CD14-positive monocyte (primary cell): ENCODE measurements at regions not wholly inside any gene's neighbourhood (a gene's known extent, or its start where the extent isn't known, plus 50 kb on each side); places are given as distances from the start of the nearest gene placed in this dataset.

Source experiments
- DNase-seq, 3 donors: peaks; one replicate each; pipeline ENCODE4 v3.0.0-alpha.2; 2011 to 2022
- H2AFZ ChIP-seq: 2 replicates; pipeline ENCODE4 v1.6.0; 2012; ENCODE audit warnings: mild to moderate bottlenecking, low read depth, low read length, inconsistent platforms; ENCODE audit not compliant: insufficient read depth, poor library complexity, severe bottlenecking
- H3K27ac ChIP-seq, 2 donors: 1 replicate in 1 of 2; 2 replicates in 1 of 2; pipeline ENCODE4 v1.5.1; 2012 to 2013; ENCODE audit warnings: low read length in 2 of 2, control low read depth in 1 of 2, inconsistent platforms in 1 of 2, low read depth in 1 of 2, mild to moderate bottlenecking in 1 of 2
- H3K27me3 ChIP-seq, 2 donors: one replicate each; pipeline versions ENCODE4 v1.6.0 to v1.6.1; 2011 to 2013; ENCODE audit warnings: low read length in 2 of 2; ENCODE audit not compliant: control insufficient read depth in 2 of 2, insufficient read depth in 2 of 2
- H3K36me3 ChIP-seq, 2 donors: replicated peaks in 1 of 2; 1 replicate in 1 of 2; 2 replicates in 1 of 2; pipeline versions ENCODE4 v1.5.1 to v1.6.1; 2012 to 2013; ENCODE audit warnings: low read length in 2 of 2, control low read depth in 1 of 2, inconsistent platforms in 1 of 2, mild to moderate bottlenecking in 1 of 2; ENCODE audit not compliant: insufficient read depth in 2 of 2, control insufficient read depth in 1 of 2
- H3K4me1 ChIP-seq, 2 donors: 1 replicate in 1 of 2; 2 replicates in 1 of 2; pipeline versions ENCODE4 v1.5.1 to v1.6.1; 2012 to 2013; ENCODE audit warnings: low read length in 2 of 2, control low read depth in 1 of 2, inconsistent platforms in 1 of 2, mild to moderate bottlenecking in 1 of 2, moderate library complexity in 1 of 2; ENCODE audit not compliant: insufficient read depth in 2 of 2, control insufficient read depth in 1 of 2
- H3K4me2 ChIP-seq: replicated peaks from 2 replicates; pipeline ENCODE3; 2012; ENCODE audit warnings: low read length, moderate library complexity, mild to moderate bottlenecking; ENCODE audit not compliant: poor library complexity, severe bottlenecking; ENCODE audit errors: extremely low read depth
- H3K4me3 ChIP-seq, 3 experiments: fragments of 200-600 bp in 1 of 3; sonication (generic) in 1 of 3; replicated peaks in 1 of 3; 1 replicate in 2 of 3; 2 replicates in 1 of 3; pipeline ENCODE4 v1.5.1; 2011 to 2013; ENCODE audit warnings: low read length in 3 of 3, mild to moderate bottlenecking in 3 of 3, control low read depth in 2 of 3, low read depth in 2 of 3, inconsistent platforms in 1 of 3, moderate library complexity in 1 of 3
- H3K79me2 ChIP-seq: 2 replicates; pipeline ENCODE4 v1.6.0; 2012; ENCODE audit warnings: mild to moderate bottlenecking, control low read depth, inconsistent platforms, low read length, moderate library complexity; ENCODE audit not compliant: insufficient read depth
- H3K9ac ChIP-seq: 2 replicates; pipeline ENCODE4 v1.6.0; 2017; ENCODE audit warnings: low read length, mild to moderate bottlenecking; ENCODE audit not compliant: insufficient read depth, poor library complexity, severe bottlenecking
- H3K9me3 ChIP-seq, 2 donors: replicated peaks in 1 of 2; 1 replicate in 1 of 2; 2 replicates in 1 of 2; pipeline versions ENCODE4 v1.5.1 to v1.6.1; 2012 to 2013; ENCODE audit warnings: low read length in 2 of 2, control low read depth in 1 of 2; ENCODE audit not compliant: control insufficient read depth in 1 of 2, insufficient read depth in 1 of 2
- H4K20me1 ChIP-seq: 2 replicates; pipeline ENCODE4 v1.6.0; 2012; ENCODE audit warnings: mild to moderate bottlenecking, low read length, control low read depth, moderate library complexity; ENCODE audit not compliant: insufficient read depth
- H3K27ac Mint-ChIP-seq, 7 donors: one replicate each; pipeline ENCODE4 v1.8.0; 2020; ENCODE audit warnings: mild to moderate bottlenecking in 7 of 7, mixed read lengths in 7 of 7, moderate library complexity in 6 of 7, inconsistent platforms in 2 of 7
- H3K27me3 Mint-ChIP-seq, 3 donors: one replicate each; pipeline ENCODE4 v1.8.0; 2021 to 2022; ENCODE audit warnings: low read depth in 3 of 3, mild to moderate bottlenecking in 3 of 3, mixed read lengths in 3 of 3, moderate library complexity in 3 of 3, inconsistent platforms in 1 of 3
- H3K36me3 Mint-ChIP-seq, 2 donors: one replicate each; pipeline ENCODE4 v1.8.0; 2020; ENCODE audit warnings: mixed read lengths in 2 of 2, inconsistent platforms in 1 of 2, mild to moderate bottlenecking in 1 of 2
- H3K4me1 Mint-ChIP-seq: one replicate; pipeline ENCODE4 v1.8.0; 2020; ENCODE audit warnings: mild to moderate bottlenecking, mixed read lengths
- H3K4me3 Mint-ChIP-seq, 2 donors: one replicate each; pipeline ENCODE4 v1.8.0; 2020; ENCODE audit warnings: mild to moderate bottlenecking in 2 of 2, mixed read lengths in 2 of 2, moderate library complexity in 1 of 2
- H3K9me3 Mint-ChIP-seq, 7 donors: one replicate each; pipeline ENCODE4 v1.8.0; 2020 to 2022; ENCODE audit warnings: mixed read lengths in 7 of 7, mild to moderate bottlenecking in 6 of 7, moderate library complexity in 6 of 7, inconsistent platforms in 2 of 7
- CTCF ChIP-seq: fragments of 200-600 bp; IDR thresholded peaks from one replicate; pipeline ENCODE4 v1.8.0; 2022; ENCODE audit warnings: antibody characterized with exemption, mild to moderate bottlenecking
- WGBS: methylation state at CpG from one replicate; pipeline ENCODE4 v1.1.5; 2013; ENCODE audit warnings: missing lambda C conversion rate; ENCODE audit not compliant: insufficient coverage; 5-methylcytosine and 5-hydroxymethylcytosine counted together
- intact Hi-C, 2 donors: fragments of 100-400 bp; cut with micrococcal nuclease; formaldehyde crosslinking; loops; one replicate each; pipeline versions ENCODE4 v1.15.0 to v1.15.1; 2023

- WGBS: no CpG with 5 or more reads among the region's 2 CpGs
- H3K9me3 ChIP-seq: no peaks in the 10 kb centered on the region
- no peak overlapping the region for H3K27ac ChIP-seq
- no peak for TF ChIP-seq CTCF
- H3K4me2 ChIP-seq: no peak overlapping the region
- DNase-seq: no peak
- no peak overlapping the region for H2AFZ ChIP-seq
- no peak overlapping the region for H3K4me3 ChIP-seq
- H3K27ac Mint-ChIP-seq: no peak overlapping the region
- no peaks in the 10 kb centered on the region for H3K79me2 ChIP-seq
- H3K27me3 Mint-ChIP-seq: peaks cover 1 to 3% (median 2%) of the 10 kb centered on the region in 3 donors
- no peak overlapping the region for H3K4me3 Mint-ChIP-seq
- no peaks in the 10 kb centered on the region for H3K36me3 Mint-ChIP-seq
- H3K9me3 Mint-ChIP-seq: peaks cover 0 to 2% (median 0%) of the 10 kb centered on the region in 7 donors
- no peaks in the 10 kb centered on the region for H3K36me3 ChIP-seq
- intact Hi-C loops: no loop called here
- H3K27me3 ChIP-seq: no peaks in the 10 kb centered on the region
- H4K20me1 ChIP-seq: no peaks in the 10 kb centered on the region
- H3K4me1 Mint-ChIP-seq: peaks cover 10% of the 10 kb centered on the region
- H3K4me1 ChIP-seq: no peaks in the 10 kb centered on the region
- no peak overlapping the region for H3K9ac ChIP-seq
These were observed 54.9 kb upstream of the NUDT4 start for GRCh38 chr12:93322784-93323183.

DNA sequence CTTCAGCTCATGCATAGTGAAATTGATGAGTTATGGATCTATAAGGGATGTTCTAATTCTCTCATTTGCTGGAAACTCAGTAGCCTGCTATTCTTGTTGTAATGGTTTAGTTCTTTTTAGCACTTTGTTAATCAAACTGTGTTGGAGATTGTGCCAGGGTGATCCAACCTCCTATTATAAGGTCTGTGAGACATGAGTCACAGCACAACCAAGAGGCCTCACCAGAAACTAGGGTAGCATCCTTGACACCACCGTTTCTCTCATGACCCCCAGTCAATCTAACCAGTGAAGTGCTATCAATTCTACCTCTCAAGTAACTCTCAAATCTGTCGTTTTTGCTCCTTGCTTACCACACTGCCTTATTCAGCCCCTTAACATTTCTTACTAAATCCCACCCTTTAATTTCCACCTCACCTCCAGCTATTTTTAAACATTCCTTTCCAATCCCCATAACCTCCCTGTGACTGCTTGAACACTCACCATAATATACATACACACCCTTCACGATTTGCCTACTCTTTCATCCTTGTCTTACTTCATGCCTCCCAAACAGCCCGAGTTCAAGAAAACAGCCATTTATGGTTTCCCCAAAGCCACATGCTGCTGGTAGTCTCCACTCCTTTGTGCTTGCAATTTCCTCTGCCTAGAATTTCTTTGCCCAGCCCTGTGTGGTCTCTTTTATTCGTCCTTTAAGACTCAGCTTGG, 53.9 kb upstream of the NUDT4 start:
- Mint-ChIP-seq H3K4me1 (peaks cover 10% of the 10 kb centered on the region), H3K4me3 (no peak overlapping the region), H3K36me3 (no peaks in the 10 kb centered on the region), H3K27me3 (peaks cover 1 to 3% (median 2%) of the 10 kb centered on the region in 3 donors), H3K9me3 (peaks cover 0 to 5% (median 0%) of the 10 kb centered on the region in 7 donors), H3K27ac (no peak overlapping the region)
- no peak overlapping the region for H3K4me2 ChIP-seq
- no peaks in the 10 kb centered on the region for H3K9me3 ChIP-seq
- H3K4me1 ChIP-seq: no peaks in the 10 kb centered on the region
- WGBS: 84% methylated on average over 5 of the region's 5 CpGs
- no peaks in the 10 kb centered on the region for H3K36me3 ChIP-seq
- intact Hi-C loops: no loop called here
- no peak for DNase-seq
- no peak overlapping the region for H3K9ac ChIP-seq
- no peak overlapping the region for H3K4me3 ChIP-seq
- H2AFZ ChIP-seq: no peak overlapping the region
- H3K79me2 ChIP-seq: no peaks in the 10 kb centered on the region
- H4K20me1 ChIP-seq: no peaks in the 10 kb centered on the region
- TF ChIP-seq CTCF: no peak
- no peak overlapping the region for H3K27ac ChIP-seq
- H3K27me3 ChIP-seq: no peaks in the 10 kb centered on the region
